HG03108 (cell line): ENCODE measurements at regions not wholly inside any gene's neighbourhood (a gene's known extent, or its start where the extent isn't known, plus 50 kb on each side); places are given as distances from the start of the nearest gene placed in this dataset.
"Not testable (repeated sequence)": the region's sequence is repeated elsewhere in the genome, so short reads cannot be mapped to it uniquely, and the experiment has no call there.

Source experiments
- ATAC-seq: cut with Tn5 transposase; IDR thresholded peaks from one replicate; pipeline ENCODE4 v1.9.1; 2021; ENCODE audit warnings: moderate library complexity; ENCODE audit not compliant: unreplicated experiment

- not testable (repeated sequence) for ATAC-seq
These were observed 119.6 kb upstream of the FAR2 start for GRCh38 chr12:29029484-29029883.

DNA sequence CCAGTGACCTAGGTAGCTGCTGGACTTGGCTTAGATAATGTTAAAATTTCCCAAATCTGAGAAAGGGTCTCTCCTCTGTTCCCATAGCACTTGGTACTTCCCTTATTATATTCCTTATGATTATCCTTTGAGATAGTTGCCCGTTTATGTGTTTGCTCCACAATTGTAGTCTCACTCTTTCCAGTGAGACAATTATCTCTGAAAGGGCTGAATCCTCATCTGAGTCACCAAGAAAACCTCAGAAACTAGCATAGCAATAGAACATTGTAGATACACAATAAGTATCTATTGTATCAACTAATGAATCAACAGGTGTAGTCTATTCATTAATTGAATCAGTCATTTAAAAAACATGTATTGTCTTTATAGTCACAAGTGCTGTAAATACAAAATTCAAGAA, 119.1 kb upstream of the FAR2 start:
- ATAC-seq, result no peak

DNA sequence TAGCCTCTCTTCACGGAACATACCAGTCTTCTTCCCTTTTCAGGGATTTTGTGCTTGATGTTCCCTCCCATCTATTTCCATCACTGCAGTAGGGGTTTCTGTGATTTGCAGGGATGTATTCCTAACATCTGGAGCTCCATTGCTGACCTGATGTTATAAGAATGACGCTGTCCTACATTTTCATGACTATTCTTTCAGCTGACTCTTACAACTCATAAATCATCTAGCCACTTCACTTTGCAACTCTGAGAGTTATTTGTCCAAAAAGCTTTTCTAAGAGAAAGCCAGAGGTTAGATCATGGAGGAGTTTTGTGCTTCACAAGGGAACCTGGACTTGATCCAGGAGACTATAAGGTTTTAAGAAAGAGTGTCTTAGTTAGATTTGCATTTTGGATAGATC, 116.6 kb upstream of the FAR2 start:
- no peak for ATAC-seq

DNA sequence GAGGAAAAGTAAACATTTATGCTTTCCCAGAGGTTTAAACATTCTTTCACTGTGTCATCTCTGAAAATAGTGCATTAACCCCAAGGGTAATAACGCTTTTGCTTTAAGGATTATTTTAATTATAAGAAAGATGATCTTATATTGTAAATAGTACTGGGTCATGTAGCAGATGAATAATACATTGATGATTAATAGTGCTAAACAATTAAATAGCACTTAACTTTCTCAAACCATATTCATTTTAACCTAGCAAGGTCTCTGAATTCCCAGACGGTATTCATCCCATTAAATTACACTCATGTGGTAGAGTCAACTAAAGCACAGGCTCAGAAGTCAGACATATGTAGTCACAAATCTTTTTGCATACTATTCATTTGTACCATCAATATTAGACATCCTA, 115.6 kb upstream of the FAR2 start:
- no peak for ATAC-seq

- ATAC-seq, result no peak
These were observed 114.0 kb upstream of the FAR2 start for GRCh38 chr12:29035112-29035511.

DNA sequence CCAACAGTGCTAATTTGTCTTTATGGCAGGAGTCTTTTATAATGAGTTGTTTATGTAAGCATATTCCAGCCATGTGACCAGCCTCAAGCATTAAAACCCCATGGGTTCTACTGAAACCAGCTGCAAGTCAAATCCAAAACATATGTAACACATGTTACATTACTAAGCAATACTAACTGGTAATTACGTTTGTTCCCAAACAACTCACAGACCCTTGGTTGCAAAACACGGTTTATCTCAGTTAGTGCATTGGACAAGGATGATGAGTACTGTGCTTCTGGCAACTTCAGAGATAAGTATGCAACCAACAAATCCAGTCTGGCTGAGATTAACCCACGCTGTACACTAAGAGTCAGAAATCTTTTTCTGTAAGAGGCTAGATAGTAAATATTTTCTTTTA, 110.1 kb upstream of the FAR2 start:
- ATAC-seq, result no peak

DNA sequence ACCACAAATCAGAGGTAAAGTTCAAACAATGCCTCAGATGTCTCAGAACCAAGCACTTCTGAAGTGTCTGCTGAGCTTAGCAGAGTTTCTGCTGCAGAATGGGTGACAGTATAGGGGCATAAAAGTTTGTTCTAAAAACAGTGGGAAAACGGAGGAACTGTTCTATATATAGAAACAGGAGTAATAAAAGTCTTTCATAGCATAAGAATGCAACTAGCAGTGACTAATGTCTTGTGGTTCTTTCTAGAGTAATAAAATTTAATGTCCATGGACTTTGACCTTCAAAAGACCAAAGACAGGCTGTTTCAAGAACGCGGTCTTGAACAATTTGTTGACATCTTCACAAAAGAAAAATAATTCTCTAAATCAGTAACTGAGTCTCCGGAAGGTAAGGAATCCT, 107.5 kb upstream of the FAR2 start:
- ATAC-seq, result no peak

- ATAC-seq, result no peak
These were observed 106.0 kb upstream of the FAR2 start for GRCh38 chr12:29043069-29043468.

DNA sequence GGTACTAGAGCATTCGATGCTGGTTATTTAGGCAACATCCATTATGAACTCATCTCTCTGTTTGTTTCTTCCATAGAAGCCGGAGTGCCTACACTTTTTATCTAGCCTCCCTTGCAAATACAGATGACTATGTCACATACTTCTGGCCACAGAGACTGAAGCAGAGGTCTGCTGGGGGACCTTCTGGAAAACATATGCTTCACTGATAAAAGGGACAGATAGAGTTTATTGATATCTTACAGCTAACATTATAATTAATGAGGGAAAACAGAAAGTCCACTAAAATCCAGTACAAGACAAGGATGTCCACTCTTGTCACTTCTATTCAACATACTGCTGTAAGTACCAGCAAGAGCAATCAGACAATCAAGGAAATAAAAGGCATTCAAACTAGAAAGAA, 104.3 kb upstream of the FAR2 start:
- no peak for ATAC-seq

DNA sequence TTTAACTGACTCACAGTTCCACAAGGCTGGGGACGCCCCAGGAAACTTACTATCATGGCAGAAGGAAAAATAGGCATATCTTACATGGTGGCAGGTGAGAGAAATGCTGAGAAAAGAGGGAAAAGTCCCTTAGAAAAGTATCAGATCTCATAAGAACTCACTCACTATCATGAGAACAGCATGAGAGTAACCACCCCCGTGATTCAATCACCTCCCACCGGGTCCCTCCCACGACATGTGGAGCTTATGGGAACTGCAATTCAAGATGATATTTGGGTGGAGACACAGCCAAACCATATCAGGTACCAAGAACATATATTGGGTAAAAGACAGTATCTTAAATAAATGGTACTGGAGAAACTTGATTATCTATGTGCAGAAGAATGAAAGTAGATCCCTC, 100.3 kb upstream of the FAR2 start:
- ATAC-seq, result no peak

GRCh38 chr12:29050503-29050902, 98.6 kb upstream of the FAR2 start:
- no peak for ATAC-seq

GRCh38 chr12:29051221-29051620, 97.9 kb upstream of the FAR2 start:
- ATAC-seq, result no peak

DNA sequence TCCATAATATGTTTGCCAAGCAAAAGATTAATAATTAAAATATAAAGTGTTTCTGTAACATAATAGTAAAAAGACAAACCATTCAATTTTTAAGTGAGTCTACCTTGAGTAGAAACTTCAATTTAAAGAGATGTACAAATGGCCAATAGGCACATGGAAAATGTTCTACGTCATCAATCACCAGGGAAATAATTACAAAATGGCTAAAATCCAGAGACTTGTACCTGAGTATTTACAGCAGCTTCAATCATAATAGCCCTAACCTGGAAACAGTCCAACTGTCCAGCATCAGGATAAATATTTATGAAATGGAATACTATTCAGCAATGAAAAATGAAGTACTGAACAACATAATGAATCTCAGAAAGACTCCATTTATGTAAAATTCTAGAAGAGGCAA, 95.5 kb upstream of the FAR2 start:
- ATAC-seq, result no peak

DNA sequence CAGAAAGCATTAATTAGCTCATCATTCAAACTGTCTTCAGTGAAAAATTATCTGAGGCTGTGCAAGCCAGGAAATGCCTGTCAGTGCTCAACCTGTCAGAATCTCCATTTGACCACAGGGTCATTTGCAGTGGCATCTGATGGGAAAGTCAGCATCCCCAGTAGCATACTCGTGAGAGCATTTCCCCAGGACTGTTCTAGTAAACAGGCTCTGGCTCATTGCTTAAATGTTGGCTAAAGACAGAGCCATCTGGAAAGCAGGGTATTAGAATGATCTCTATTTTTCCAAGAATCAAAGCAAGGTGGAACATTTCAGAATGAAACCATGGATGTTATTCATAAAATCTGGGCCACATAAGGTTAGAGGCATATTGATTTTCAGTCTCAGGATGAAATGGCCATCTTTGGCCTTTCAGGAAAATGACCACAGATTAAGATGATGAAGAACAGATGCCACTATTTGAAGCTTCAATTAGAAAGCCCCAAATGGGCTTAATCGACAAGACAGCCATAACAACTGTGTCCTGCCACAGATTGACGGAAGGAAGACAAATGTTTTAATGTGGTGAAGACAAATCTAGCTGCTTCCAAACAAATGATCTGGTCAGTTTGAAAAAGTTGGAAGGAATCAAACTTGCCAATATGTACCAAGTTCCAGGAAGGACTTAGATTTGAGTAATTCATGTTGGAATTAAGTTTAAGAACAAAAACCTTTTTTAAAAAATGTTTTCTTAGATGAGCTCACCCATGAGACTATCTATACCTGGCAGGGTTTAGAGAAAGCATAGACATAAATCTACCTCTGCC, 94.0 kb upstream of the FAR2 start:
- ATAC-seq, result no peak

- ATAC-seq, result no peak
These were observed 83.0 kb upstream of the FAR2 start for GRCh38 chr12:29066011-29066588.

GRCh38 chr12:29067430-29067829, 81.6 kb upstream of the FAR2 start:
- ATAC-seq, result no peak

- ATAC-seq, result no peak
These were observed 78.8 kb upstream of the FAR2 start for GRCh38 chr12:29070309-29070708.

DNA sequence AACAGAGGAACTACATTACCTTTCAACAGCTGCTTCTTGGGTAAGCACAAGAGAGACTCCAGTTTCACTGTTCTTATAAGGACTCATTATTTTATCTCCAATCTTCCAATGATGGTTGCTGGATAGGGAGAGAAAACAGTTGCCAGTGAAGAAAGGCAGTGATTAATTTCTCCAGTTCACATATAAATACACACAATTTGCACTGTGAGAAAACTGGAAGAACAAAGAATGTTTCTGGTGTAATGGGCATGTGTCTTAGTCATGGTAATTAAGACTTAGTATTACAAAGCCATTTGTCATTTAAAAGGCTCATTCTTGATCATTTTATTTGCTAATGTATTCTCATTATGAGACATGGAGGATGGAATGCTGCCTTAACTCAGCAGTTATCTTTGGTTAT, 78.0 kb upstream of the FAR2 start:
- ATAC-seq, result no peak

GRCh38 chr12:29072631-29073030, 76.4 kb upstream of the FAR2 start:
- no peak for ATAC-seq

- ATAC-seq, result peak; percentile 74
These were observed 75.3 kb upstream of the FAR2 start for GRCh38 chr12:29073631-29074239.

- no peak for ATAC-seq
These were observed 68.0 kb upstream of the FAR2 start for GRCh38 chr12:29081101-29081500.

DNA sequence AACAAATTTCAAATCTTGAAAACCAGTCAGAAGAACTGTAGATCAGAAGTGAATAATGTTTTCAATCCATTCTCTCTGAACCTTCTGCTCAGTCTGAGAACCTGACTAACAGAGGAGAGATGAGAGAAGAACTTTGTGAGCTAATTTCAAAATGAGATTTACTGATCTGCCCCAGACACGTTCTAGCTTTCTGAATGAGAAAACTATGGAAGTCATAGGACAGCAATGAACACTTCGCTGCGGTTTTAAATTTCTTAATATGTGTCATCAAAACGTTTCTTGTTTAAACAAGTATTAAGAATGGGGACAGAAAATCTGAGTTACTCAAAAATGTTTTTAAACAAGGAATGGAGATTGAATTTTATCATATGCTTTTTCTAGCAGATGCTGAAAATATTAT, 66.6 kb upstream of the FAR2 start:
- no peak for ATAC-seq
